AG04450 (cell line): ENCODE measurements at regions not wholly inside any gene's neighbourhood (a gene's known extent, or its start where the extent isn't known, plus 50 kb on each side); places are given as distances from the start of the nearest gene placed in this dataset. TPM values are rescaled to one million over a fixed set of nuclear protein-coding genes. Genes with fewer than 3 reads are reported as not detected.

Experiments used
- CTCF ChIA-PET: fragments of 300-600, 350-600 bp; formaldehyde crosslinking; extraction: SDS; loops from one replicate; lab custom pipeline; 2022; ENCODE audit warnings: antibody characterized with exemption, inconsistent platforms; lab: Charles Lee
- POLR2A ChIA-PET: fragments of 350-600 bp; formaldehyde crosslinking; extraction: SDS; loops from one replicate; lab custom pipeline; 2021; ENCODE audit warnings: antibody characterized with exemption, inconsistent platforms; lab: Yijun Ruan, JAX
- DNase-seq: peaks from one replicate; pipeline ENCODE4 v3.0.0-alpha.2; 2011; ENCODE audit warnings: low read depth, low spot score
- H3K27ac ChIP-seq: one replicate; pipeline ENCODE4 v1.5.1; 2012; ENCODE audit warnings: low read depth, low read length, control low read depth
- H3K27me3 ChIP-seq: one replicate; pipeline ENCODE4 v1.6.0; 2012; ENCODE audit warnings: low read length; ENCODE audit not compliant: control insufficient read depth, insufficient read depth
- H3K4me3 ChIP-seq: 2 replicates; pipeline ENCODE4 v1.5.1; 2011; ENCODE audit warnings: mild to moderate bottlenecking, low read depth, low read length, control low read depth
- H3K9me3 ChIP-seq: 2 replicates; pipeline ENCODE4 v1.5.1; 2012; ENCODE audit warnings: low read length; ENCODE audit not compliant: control insufficient read depth, insufficient read depth
- small RNA-seq: library from RNA; depleted of rRNA; stranded (forward); fragments of <200 nt; gene quantifications from one replicate; pipeline ENCODE3, GENCODE V24; 2012; ENCODE audit warnings: low read depth; ENCODE audit not compliant: insufficient read length
- TF ChIP-seq, protein P1 (sequence below): IDR thresholded peaks from 2 replicates; pipeline ENCODE4 v1.5.1; 2011; ENCODE audit warnings: low read depth, low read length, control low read depth, inconsistent platforms

DNA sequence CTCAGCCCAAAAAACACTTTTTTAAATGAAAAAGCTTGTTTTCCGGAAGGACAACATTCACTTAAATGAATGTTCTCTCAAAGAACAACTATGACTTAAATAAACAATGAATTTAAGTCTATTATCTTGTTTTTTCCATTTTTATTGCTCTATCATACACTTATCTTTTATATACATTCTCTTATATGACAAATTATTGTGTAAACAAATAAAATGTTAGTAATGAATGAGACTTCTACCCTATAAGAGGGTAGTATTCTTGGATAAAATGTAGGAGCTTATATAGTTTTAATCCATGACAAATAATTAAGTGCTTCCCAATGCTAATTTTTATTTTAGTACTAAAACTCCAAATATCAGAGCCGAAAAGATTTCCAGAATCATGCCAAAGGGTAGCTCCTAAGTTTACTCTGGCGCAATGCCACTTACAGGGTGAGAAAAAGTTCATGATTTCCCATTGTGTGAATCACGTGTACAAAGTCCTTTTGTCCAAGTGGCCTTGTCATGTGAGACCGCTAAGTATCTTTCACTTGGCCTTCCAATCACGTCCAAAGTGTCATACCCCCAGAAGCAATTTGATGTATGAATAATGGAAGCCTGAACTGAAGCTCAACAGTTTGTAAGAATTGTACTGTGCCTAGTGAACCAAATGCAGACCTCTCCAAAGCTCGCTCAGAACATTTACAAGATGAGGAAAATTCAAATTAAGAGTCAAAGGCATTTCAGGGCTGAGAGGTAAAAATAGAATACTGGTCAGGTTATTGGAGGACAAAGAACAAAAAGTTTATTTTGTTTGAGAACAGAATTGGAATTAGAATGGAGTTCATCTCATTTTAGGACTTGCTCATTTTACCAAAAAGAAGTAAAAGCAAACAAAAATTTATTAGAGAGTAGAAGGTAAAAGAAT, 56.6 kb upstream of the C1orf21 start:
- no peak overlapping the region for H3K27ac ChIP-seq
- ChIA-PET POLR2A (no interaction called here), CTCF (interaction anchor here (0.8 to 1.4 kb wide), 2 partner anchors 11 to 333 kb away, joined by 3 read pairs; no protein-coding TSS in a partner anchor)
- H3K27me3 ChIP-seq: no peaks in the 10 kb centered on the region
- H3K9me3 ChIP-seq: no peaks in the 10 kb centered on the region
- TF ChIP-seq, protein P1, sequence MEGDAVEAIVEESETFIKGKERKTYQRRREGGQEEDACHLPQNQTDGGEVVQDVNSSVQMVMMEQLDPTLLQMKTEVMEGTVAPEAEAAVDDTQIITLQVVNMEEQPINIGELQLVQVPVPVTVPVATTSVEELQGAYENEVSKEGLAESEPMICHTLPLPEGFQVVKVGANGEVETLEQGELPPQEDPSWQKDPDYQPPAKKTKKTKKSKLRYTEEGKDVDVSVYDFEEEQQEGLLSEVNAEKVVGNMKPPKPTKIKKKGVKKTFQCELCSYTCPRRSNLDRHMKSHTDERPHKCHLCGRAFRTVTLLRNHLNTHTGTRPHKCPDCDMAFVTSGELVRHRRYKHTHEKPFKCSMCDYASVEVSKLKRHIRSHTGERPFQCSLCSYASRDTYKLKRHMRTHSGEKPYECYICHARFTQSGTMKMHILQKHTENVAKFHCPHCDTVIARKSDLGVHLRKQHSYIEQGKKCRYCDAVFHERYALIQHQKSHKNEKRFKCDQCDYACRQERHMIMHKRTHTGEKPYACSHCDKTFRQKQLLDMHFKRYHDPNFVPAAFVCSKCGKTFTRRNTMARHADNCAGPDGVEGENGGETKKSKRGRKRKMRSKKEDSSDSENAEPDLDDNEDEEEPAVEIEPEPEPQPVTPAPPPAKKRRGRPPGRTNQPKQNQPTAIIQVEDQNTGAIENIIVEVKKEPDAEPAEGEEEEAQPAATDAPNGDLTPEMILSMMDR: no peak
- DNase-seq: no peak
- no peak overlapping the region for H3K4me3 ChIP-seq

DNA sequence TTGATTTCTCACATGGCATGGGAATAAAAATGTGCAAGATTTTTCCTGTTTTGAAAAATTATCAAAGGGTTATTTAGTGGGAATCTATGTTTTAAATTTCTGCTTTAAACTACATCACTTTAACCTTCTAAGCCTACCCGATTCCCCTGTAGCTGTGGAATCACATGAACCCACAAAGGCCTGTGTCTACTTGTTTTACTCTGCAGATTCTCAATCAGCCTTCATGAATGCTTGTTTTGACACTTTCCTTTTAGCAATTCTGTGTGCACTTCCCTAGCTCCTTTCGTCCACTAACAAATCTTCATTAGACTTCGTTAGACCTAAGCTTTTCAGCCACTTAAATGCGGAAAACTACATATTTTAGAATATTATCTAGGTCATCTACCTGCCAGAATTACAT, 56.0 kb upstream of the C1orf21 start:
- Histone ChIP-seq H3K9me3 (no peaks in the 10 kb centered on the region), H3K4me3 (no peak overlapping the region), H3K27ac (no peak overlapping the region), H3K27me3 (no peaks in the 10 kb centered on the region)
- ChIA-PET CTCF (interaction anchor here (1.4 kb wide), 1 partner anchor 333 kb away, joined by 3 read pairs; no protein-coding TSS in a partner anchor), POLR2A (no interaction called here)
- TF ChIP-seq, protein P1: no peak
- DNase-seq: no peak

Small RNA genes in the stretch of these regions (small RNA-seq; reads per million reads assigned to genes)
- gene RF00019: not detected
